Stimulated activated effector memory CD8-positive, alpha-beta T cell treated with anti-CD3 and anti-CD28 coated beads, Interleukin-12 subunit alpha, Interleukin-12 subunit beta, amount 100 ng/mL, for 72 hours (primary cell): ENCODE measurements at regions not wholly inside any gene's neighbourhood (a gene's known extent, or its start where the extent isn't known, plus 50 kb on each side); places are given as distances from the start of the nearest gene placed in this dataset.

Source experiments
- ATAC-seq: fragments of 150-1000 bp; cut with Tn5 transposase; 2 replicates; pipeline ENCODE4 v1.10.0; 2021
- DNase-seq, 2 donors: peaks; one replicate each; pipeline ENCODE4 v3.0.0; 2021 to 2022; ENCODE audit warnings: low spot score in 2 of 2
- H3K27ac Mint-ChIP-seq: one replicate; pipeline ENCODE4 v1.8.0; 2022; ENCODE audit warnings: mild to moderate bottlenecking, mixed read lengths
- H3K36me3 Mint-ChIP-seq: one replicate; pipeline ENCODE4 v1.8.0; 2022; ENCODE audit warnings: mild to moderate bottlenecking, mixed read lengths
- H3K4me1 Mint-ChIP-seq: one replicate; pipeline ENCODE4 v1.8.0; 2022; ENCODE audit warnings: mixed read lengths
- H3K4me3 Mint-ChIP-seq: one replicate; pipeline ENCODE4 v1.8.0; 2022; ENCODE audit warnings: mild to moderate bottlenecking, mixed read lengths
- H3K9me3 Mint-ChIP-seq: one replicate; pipeline ENCODE4 v1.8.0; 2022; ENCODE audit warnings: mixed read lengths

- H3K27ac Mint-ChIP-seq = no peak overlapping the region
- no peak overlapping the region for H3K4me3 Mint-ChIP-seq
- H3K36me3 Mint-ChIP-seq = no peaks in the 10 kb centered on the region
- H3K4me1 Mint-ChIP-seq = no peaks in the 10 kb centered on the region
- no peaks in the 10 kb centered on the region for H3K9me3 Mint-ChIP-seq
- DNase-seq (no peak), ATAC-seq (no peak)
Observed at GRCh38 chr2:216784456-216784855, 75.4 kb downstream of the TNP1 start.

DNA sequence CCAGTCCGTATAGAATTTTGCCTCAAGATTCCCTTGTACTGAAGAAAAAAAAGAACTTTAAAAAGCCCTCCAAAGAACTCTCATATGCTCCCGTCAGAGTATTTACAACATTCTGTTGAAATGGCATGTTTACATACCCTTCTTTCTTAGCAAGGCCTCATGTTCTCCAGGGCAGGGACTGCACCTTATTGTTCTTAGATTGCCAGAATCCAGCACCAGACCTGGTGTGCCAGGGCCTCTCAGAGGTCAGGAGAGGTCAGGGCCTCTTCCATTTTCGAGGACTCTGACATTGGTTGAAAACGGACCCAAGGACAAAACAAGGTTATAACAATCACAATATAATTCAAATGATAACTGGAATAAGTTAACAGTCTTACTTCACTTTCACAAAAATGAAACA is 78.2 kb downstream of the TNP1 start:
- Mint-ChIP-seq H3K4me1 (no peaks in the 10 kb centered on the region), H3K4me3 (no peak overlapping the region), H3K36me3 (no peaks in the 10 kb centered on the region), H3K9me3 (no peaks in the 10 kb centered on the region), H3K27ac (no peak overlapping the region)
- ATAC-seq (no peak), DNase-seq (no peak)

- H3K9me3 Mint-ChIP-seq = no peaks in the 10 kb centered on the region
- no peak for DNase-seq
Observed at GRCh38 chr2:216780843-216781242, 79.0 kb downstream of the TNP1 start.

GRCh38 chr2:216777637-216778273 is 82.1 kb downstream of the TNP1 start:
- peak; percentile 64 for ATAC-seq
- H3K4me1 Mint-ChIP-seq = no peaks in the 10 kb centered on the region
- no peak overlapping the region for H3K4me3 Mint-ChIP-seq
- H3K36me3 Mint-ChIP-seq = no peaks in the 10 kb centered on the region
- no peaks in the 10 kb centered on the region for H3K9me3 Mint-ChIP-seq
- no peak for DNase-seq
- no peak overlapping the region for H3K27ac Mint-ChIP-seq

More at GRCh38 chr2:216780843-216781242, 79.0 kb downstream of the TNP1 start:
- Mint-ChIP-seq H3K27ac (no peak overlapping the region), H3K4me3 (no peak overlapping the region), H3K36me3 (no peaks in the 10 kb centered on the region), H3K4me1 (no peaks in the 10 kb centered on the region)
- ATAC-seq = no peak

- H3K4me3 Mint-ChIP-seq = no peak overlapping the region
- no peaks in the 10 kb centered on the region for H3K36me3 Mint-ChIP-seq
- DNase-seq (no peak), ATAC-seq (no peak)
- no peaks in the 10 kb centered on the region for H3K4me1 Mint-ChIP-seq
- peaks cover 2% of the 10 kb centered on the region for H3K9me3 Mint-ChIP-seq
- no peak overlapping the region for H3K27ac Mint-ChIP-seq
Observed at GRCh38 chr2:216776066-216776850, 80.9 kb upstream of the IGFBP5 start.

DNA sequence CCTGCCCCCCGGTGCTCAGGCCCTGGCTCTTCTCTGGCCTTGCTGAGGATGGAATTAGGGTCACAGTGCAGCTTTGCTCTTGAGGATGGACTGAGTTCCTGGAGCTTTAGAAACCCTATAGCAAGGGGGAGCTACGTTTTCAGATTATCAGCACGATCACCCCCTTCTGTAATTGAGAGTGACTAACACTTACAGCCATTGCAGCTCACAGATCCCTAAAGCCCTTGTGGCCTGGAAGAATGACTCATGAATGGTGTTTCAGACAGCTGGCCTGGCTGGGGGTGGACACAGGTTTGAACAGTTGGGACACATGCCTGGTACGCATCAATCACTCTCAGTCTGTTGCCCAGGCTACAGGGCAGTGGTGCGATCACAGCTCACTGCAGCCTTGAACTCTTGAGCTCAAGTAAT is 79.7 kb upstream of the IGFBP5 start:
- peaks cover 2% of the 10 kb centered on the region for H3K9me3 Mint-ChIP-seq
- DNase-seq = no peak

DNA sequence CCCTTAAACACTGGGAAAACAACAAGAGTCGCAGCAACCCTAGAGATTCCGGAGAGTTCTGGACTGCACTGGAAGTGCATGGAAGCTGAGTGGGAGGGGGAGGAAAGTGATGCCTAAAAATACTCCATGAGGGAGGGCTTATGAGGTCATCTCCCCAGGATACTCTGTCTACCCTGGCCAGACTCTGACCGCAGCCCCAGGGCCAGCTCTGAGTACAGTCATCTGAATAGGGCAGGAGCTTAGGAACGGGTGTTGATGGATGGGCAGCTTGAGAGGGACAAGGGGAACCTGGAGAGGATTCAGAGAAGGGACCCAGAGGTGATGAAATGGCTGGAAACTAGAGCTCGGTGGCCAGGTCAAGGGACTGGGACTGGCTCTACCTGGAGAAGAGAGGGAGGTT is 79.3 kb upstream of the IGFBP5 start:
- H3K4me3 Mint-ChIP-seq = no peak overlapping the region
- no peaks in the 10 kb centered on the region for H3K4me1 Mint-ChIP-seq
- H3K9me3 Mint-ChIP-seq = peaks cover 2% of the 10 kb centered on the region
- DNase-seq (no peak), ATAC-seq (no peak)
- H3K36me3 Mint-ChIP-seq = no peaks in the 10 kb centered on the region
- no peak overlapping the region for H3K27ac Mint-ChIP-seq

More for the DNA sequence above, 79.7 kb upstream of the IGFBP5 start:
- Mint-ChIP-seq H3K4me1 (no peaks in the 10 kb centered on the region), H3K27ac (no peak overlapping the region), H3K36me3 (no peaks in the 10 kb centered on the region), H3K4me3 (no peak overlapping the region)
- ATAC-seq = no peak

DNA sequence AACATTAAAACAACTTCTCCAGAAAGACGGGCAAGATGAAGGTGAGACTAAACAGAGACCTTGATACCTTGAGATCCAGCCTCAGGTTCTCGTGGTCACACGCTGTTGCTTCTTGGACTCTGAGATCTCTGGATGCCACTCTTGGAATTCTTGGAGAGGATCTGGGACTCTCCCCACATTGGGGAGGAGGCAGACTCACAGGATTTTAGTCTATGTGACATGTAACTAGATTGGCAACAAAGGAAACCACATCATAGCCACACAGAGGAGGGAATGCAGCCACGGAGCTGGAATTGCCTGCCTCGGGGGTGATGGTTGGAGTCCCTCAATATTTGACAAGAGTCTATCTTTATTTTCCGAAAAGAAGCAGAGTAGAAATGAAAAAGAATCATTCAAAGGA is 78.8 kb upstream of the IGFBP5 start:
- H3K4me3 Mint-ChIP-seq = no peak overlapping the region
- H3K9me3 Mint-ChIP-seq = peaks cover 2% of the 10 kb centered on the region
- DNase-seq (no peak), ATAC-seq (no peak)
- H3K4me1 Mint-ChIP-seq = no peaks in the 10 kb centered on the region
- no peak overlapping the region for H3K27ac Mint-ChIP-seq
- H3K36me3 Mint-ChIP-seq = no peaks in the 10 kb centered on the region

- H3K36me3 Mint-ChIP-seq = no peaks in the 10 kb centered on the region
- no peak for DNase-seq
- peaks cover 2% of the 10 kb centered on the region for H3K9me3 Mint-ChIP-seq
- no peak overlapping the region for H3K27ac Mint-ChIP-seq
- ATAC-seq = no peak
- no peaks in the 10 kb centered on the region for H3K4me1 Mint-ChIP-seq
- H3K4me3 Mint-ChIP-seq = no peak overlapping the region
Observed at GRCh38 chr2:216773072-216773471, 77.7 kb upstream of the IGFBP5 start.

DNA sequence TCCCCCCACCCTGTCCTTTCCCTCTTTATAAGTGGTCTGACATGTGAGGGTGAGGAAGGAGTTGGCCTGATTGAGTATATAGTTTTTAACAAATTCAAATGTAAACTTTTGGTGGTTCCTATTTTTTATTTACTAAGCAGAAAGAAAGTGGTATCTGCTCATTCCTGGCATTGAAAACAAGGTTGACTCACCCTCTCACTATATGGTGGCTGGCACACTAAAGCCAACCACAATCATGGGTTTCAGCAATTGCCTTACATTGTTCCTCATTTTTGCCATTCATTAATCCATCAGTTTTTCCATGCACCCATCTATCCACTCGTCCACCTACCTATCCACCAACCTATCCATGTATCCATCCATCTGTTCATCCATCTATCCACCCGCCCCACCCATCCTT is 75.4 kb upstream of the IGFBP5 start:
- Mint-ChIP-seq H3K4me3 (no peak overlapping the region), H3K36me3 (no peaks in the 10 kb centered on the region), H3K27ac (no peak overlapping the region), H3K9me3 (peaks cover 2% of the 10 kb centered on the region), H3K4me1 (no peaks in the 10 kb centered on the region)
- ATAC-seq = no peak
- no peak for DNase-seq

DNA sequence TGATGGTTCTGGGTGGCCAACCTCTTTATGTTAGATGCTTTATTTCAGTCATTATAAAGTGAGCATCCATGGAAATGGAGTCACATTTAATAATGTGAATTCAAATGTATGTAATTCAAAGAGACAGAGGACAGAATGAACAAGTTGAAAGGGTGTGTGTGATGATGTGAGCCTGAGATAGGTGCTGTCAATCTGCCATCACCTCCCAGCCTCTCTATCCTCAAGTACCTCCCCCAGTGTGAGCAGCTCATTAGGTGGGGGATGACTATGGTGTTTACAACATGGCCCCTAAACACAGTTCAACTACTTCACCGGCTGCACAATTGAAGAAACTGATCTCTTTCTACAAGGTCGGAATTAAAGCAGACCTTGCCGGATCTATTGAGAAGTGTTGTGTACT is 74.7 kb upstream of the IGFBP5 start:
- no peaks in the 10 kb centered on the region for H3K4me1 Mint-ChIP-seq
- ATAC-seq (no peak), DNase-seq (no peak)
- no peaks in the 10 kb centered on the region for H3K36me3 Mint-ChIP-seq
- no peak overlapping the region for H3K27ac Mint-ChIP-seq
- H3K4me3 Mint-ChIP-seq = no peak overlapping the region
- peaks cover 2% of the 10 kb centered on the region for H3K9me3 Mint-ChIP-seq

DNA sequence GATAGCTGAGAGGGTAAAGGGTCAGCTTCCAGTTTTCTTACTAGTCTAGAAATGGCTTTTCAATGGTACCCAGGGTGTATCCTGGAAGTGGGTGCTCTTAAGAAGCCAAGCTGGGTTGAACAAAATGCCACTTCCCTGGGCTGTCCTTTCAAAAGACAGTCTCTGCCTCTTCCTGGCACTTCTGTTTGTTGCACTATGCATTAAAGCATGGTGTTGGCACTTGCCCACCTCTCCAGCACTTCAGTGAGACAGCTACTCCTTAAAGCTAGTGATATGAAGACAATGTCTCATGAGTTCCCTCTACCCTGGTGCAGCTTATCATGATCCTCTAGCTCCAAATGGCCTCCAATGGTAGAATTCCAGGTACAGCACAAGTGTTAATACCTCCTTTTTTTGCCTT is 74.3 kb upstream of the IGFBP5 start:
- H3K36me3 Mint-ChIP-seq = no peaks in the 10 kb centered on the region
- no peaks in the 10 kb centered on the region for H3K4me1 Mint-ChIP-seq
- DNase-seq (no peak), ATAC-seq (no peak)
- H3K4me3 Mint-ChIP-seq = no peak overlapping the region
- H3K27ac Mint-ChIP-seq = no peak overlapping the region
- peaks cover 2% of the 10 kb centered on the region for H3K9me3 Mint-ChIP-seq

DNA sequence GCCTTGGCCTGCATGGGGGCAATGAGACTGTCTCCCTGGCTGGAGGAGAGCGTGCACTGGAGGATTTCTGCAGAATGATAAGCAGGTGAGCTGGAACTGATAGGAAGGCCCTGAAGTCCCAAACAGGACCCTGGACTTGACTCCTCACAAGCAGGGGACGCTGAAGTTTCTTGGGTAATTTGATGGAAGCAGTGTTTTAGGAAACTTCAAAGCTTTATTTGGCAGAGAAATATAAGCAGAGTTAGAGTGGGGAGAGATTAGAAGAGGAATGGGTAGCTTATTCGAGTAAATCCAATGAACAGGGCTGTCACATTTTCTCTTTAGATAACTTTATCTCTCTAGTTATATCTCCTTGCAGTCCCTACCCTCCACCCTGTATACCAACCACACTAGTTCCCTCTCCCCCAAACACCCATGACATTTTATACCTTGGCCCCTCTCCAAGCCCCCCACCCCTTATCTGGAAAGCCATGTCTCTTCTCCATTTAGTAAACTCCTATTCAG is 73.6 kb upstream of the IGFBP5 start:
- H3K4me1 Mint-ChIP-seq = no peaks in the 10 kb centered on the region
- no peak for DNase-seq
- H3K36me3 Mint-ChIP-seq = no peaks in the 10 kb centered on the region
- no peak overlapping the region for H3K4me3 Mint-ChIP-seq
- no peak overlapping the region for H3K27ac Mint-ChIP-seq
- peaks cover 2% of the 10 kb centered on the region for H3K9me3 Mint-ChIP-seq
- no peak for ATAC-seq

- Mint-ChIP-seq H3K9me3 (no peaks in the 10 kb centered on the region), H3K27ac (no peak overlapping the region), H3K4me3 (no peak overlapping the region), H3K36me3 (no peaks in the 10 kb centered on the region), H3K4me1 (no peaks in the 10 kb centered on the region)
- ATAC-seq (no peak), DNase-seq (no peak)
Observed at GRCh38 chr2:216765761-216766262, 70.5 kb upstream of the IGFBP5 start.

GRCh38 chr2:216763396-216763795 is 68.0 kb upstream of the IGFBP5 start:
- Mint-ChIP-seq H3K4me3 (no peak overlapping the region), H3K9me3 (no peaks in the 10 kb centered on the region), H3K4me1 (no peaks in the 10 kb centered on the region), H3K27ac (no peak overlapping the region), H3K36me3 (no peaks in the 10 kb centered on the region)
- ATAC-seq = no peak
- no peak for DNase-seq

GRCh38 chr2:216761809-216762208 is 66.5 kb upstream of the IGFBP5 start:
- DNase-seq (no peak), ATAC-seq (no peak)
- H3K27ac Mint-ChIP-seq = no peak overlapping the region
- no peaks in the 10 kb centered on the region for H3K9me3 Mint-ChIP-seq
- no peaks in the 10 kb centered on the region for H3K4me1 Mint-ChIP-seq
- H3K36me3 Mint-ChIP-seq = no peaks in the 10 kb centered on the region
- no peak overlapping the region for H3K4me3 Mint-ChIP-seq
